Osteoblast (primary cell): ENCODE measurements at regions not wholly inside any gene's neighbourhood (a gene's known extent, or its start where the extent isn't known, plus 50 kb on each side); places are given as distances from the start of the nearest gene placed in this dataset.

ENCODE experiments used
- DNase-seq: peaks from one replicate; pipeline ENCODE4 v3.0.0; 2011; ENCODE audit warnings: low spot score, mixed read lengths; ENCODE audit not compliant: insufficient read length; ENCODE audit errors: missing footprints
- H2AFZ ChIP-seq: 2 replicates; pipeline ENCODE4 v1.6.0; 2011; ENCODE audit warnings: mild to moderate bottlenecking, low read length
- H3K27ac ChIP-seq: 2 replicates; pipeline ENCODE4 v1.5.1; 2011; ENCODE audit warnings: mild to moderate bottlenecking, low read depth, low read length, moderate library complexity
- H3K27me3 ChIP-seq: 2 replicates; pipeline ENCODE4 v1.6.0; 2012; ENCODE audit warnings: mild to moderate bottlenecking, control low read depth, inconsistent platforms, low read length, moderate library complexity; ENCODE audit not compliant: insufficient read depth
- H3K36me3 ChIP-seq: 2 replicates; pipeline ENCODE4 v1.5.1; 2011; ENCODE audit warnings: mild to moderate bottlenecking, low read length, control low read depth, moderate library complexity; ENCODE audit not compliant: insufficient read depth
- H3K4me1 ChIP-seq: 2 replicates; pipeline ENCODE4 v1.5.1; 2011; ENCODE audit warnings: mild to moderate bottlenecking, low read length, control low read depth, moderate library complexity; ENCODE audit not compliant: insufficient read depth
- H3K4me2 ChIP-seq: 2 replicates; pipeline ENCODE4 v1.6.0; 2011; ENCODE audit warnings: mild to moderate bottlenecking, low read length; ENCODE audit not compliant: insufficient read depth
- H3K4me3 ChIP-seq: fragments of 200-600 bp; sonication (generic); 3 replicates; pipeline ENCODE4 v1.5.1; 2012; ENCODE audit warnings: mild to moderate bottlenecking, low read length, inconsistent platforms; ENCODE audit not compliant: insufficient read depth
- H3K79me2 ChIP-seq: 2 replicates; pipeline ENCODE4 v1.6.0; 2012; ENCODE audit warnings: mild to moderate bottlenecking, low read length, control low read depth, inconsistent platforms; ENCODE audit not compliant: insufficient read depth
- H3K9me3 ChIP-seq: 2 replicates; pipeline ENCODE4 v1.5.1; 2011; ENCODE audit warnings: low read depth, low read length, control low read depth
- H4K20me1 ChIP-seq: 2 replicates; pipeline ENCODE4 v1.6.0; 2012; ENCODE audit warnings: mild to moderate bottlenecking, low read length, control low read depth; ENCODE audit not compliant: insufficient read depth
- CTCF ChIP-seq: IDR thresholded peaks from 2 replicates; pipeline ENCODE4 v1.5.1; 2011; ENCODE audit warnings: mild to moderate bottlenecking, low read depth, low read length, moderate library complexity; ENCODE audit errors: extremely low read depth

GRCh38 chr3:27544372-27544865 is 60.2 kb upstream of the SLC4A7 start:
- Histone ChIP-seq H3K27me3 (no peaks in the 10 kb centered on the region), H2AFZ (no peak overlapping the region), H3K79me2 (no peaks in the 10 kb centered on the region), H3K4me1 (peaks cover 26% of the 10 kb centered on the region), H3K27ac (peak overlapping the region; percentile 66), H3K36me3 (no peaks in the 10 kb centered on the region), H3K4me2 (peak overlapping the region; percentile 23), H4K20me1 (no peaks in the 10 kb centered on the region), H3K9me3 (no peaks in the 10 kb centered on the region), H3K4me3 (no peak overlapping the region)
- TF ChIP-seq CTCF: no peak
- DNase-seq: no peak

GRCh38 chr3:27542476-27542875 is 58.3 kb upstream of the SLC4A7 start:
- Histone ChIP-seq H3K79me2 (no peaks in the 10 kb centered on the region), H3K4me3 (no peak overlapping the region), H2AFZ (peak overlapping the region; percentile 73), H3K4me1 (peaks cover 26% of the 10 kb centered on the region), H3K9me3 (no peaks in the 10 kb centered on the region), H3K27ac (peak overlapping the region; percentile 15), H3K27me3 (no peaks in the 10 kb centered on the region), H3K36me3 (no peaks in the 10 kb centered on the region), H4K20me1 (no peaks in the 10 kb centered on the region), H3K4me2 (no peak overlapping the region)
- no peak for DNase-seq
- TF ChIP-seq CTCF: no peak

- DNase-seq: no peak
- Histone ChIP-seq H3K79me2 (no peaks in the 10 kb centered on the region), H3K4me1 (peaks cover 37% of the 10 kb centered on the region), H3K9me3 (no peaks in the 10 kb centered on the region), H3K4me2 (no peak overlapping the region), H3K27ac (no peak overlapping the region), H4K20me1 (no peaks in the 10 kb centered on the region), H3K4me3 (no peak overlapping the region), H3K36me3 (no peaks in the 10 kb centered on the region), H3K27me3 (no peaks in the 10 kb centered on the region), H2AFZ (peak overlapping the region; percentile 15)
- no peak for TF ChIP-seq CTCF
These were observed 56.0 kb upstream of the SLC4A7 start for GRCh38 chr3:27540231-27540630.

- no peaks in the 10 kb centered on the region for H3K27me3 ChIP-seq
- no peaks in the 10 kb centered on the region for H3K9me3 ChIP-seq
- no peaks in the 10 kb centered on the region for H3K79me2 ChIP-seq
- no peak for DNase-seq
- H2AFZ ChIP-seq: peak overlapping the region; percentile 32
- H3K4me3 ChIP-seq: no peak overlapping the region
- no peaks in the 10 kb centered on the region for H3K36me3 ChIP-seq
- peaks cover 43% of the 10 kb centered on the region for H3K4me1 ChIP-seq
- H3K27ac ChIP-seq: peak overlapping the region; percentile 93
- H4K20me1 ChIP-seq: no peaks in the 10 kb centered on the region
- no peak overlapping the region for H3K4me2 ChIP-seq
- no peak for TF ChIP-seq CTCF
These were observed 52.3 kb upstream of the SLC4A7 start for GRCh38 chr3:27536491-27536890.
